ENCODE measurements at regions not wholly inside any gene's neighbourhood (a gene's known extent, or its start where the extent isn't known, plus 50 kb on each side); places are given as distances from the start of the nearest gene placed in this dataset.

GRCh38 chr4:96154676-96155075 is 314.8 kb downstream of the PDHA2 start:
- TF ChIP-seq CTCF (IDR thresholded peaks at IDR 0.05; ENCODE audit: poor library complexity) (no peak), EZH2phosphoT487 (IDR thresholded peaks at IDR 0.05; ENCODE audit: low read depth, severe bottlenecking, unreplicated experiment) (no peak), EZH2 (IDR thresholded peaks at IDR 0.05; ENCODE audit: borderline replicate concordance) (no peak)
